ENCODE measurements at regions not wholly inside any gene's neighbourhood (a gene's known extent, or its start where the extent isn't known, plus 50 kb on each side); places are given as distances from the start of the nearest gene placed in this dataset.

DNA sequence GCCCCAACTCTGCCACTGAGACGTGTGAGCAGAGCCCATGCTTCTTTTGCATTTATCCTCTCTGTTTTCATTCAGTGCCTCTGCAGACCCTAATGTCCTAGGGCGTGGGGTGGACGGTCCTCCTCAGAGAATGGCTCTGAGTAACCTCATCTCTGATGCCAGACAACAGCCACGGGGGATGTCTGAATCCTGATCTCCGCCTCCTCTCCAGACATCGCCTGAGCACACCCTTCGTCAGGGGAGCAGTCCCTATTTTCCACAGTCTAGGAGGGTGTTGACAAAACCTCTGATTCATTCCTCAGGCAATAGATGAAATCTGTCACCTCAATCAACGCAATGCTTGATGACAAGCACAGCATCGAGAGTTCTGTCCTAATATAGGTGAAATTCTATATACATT is 109.2 kb upstream of the DYRK2 start:
- TF ChIP-seq, protein P1, sequence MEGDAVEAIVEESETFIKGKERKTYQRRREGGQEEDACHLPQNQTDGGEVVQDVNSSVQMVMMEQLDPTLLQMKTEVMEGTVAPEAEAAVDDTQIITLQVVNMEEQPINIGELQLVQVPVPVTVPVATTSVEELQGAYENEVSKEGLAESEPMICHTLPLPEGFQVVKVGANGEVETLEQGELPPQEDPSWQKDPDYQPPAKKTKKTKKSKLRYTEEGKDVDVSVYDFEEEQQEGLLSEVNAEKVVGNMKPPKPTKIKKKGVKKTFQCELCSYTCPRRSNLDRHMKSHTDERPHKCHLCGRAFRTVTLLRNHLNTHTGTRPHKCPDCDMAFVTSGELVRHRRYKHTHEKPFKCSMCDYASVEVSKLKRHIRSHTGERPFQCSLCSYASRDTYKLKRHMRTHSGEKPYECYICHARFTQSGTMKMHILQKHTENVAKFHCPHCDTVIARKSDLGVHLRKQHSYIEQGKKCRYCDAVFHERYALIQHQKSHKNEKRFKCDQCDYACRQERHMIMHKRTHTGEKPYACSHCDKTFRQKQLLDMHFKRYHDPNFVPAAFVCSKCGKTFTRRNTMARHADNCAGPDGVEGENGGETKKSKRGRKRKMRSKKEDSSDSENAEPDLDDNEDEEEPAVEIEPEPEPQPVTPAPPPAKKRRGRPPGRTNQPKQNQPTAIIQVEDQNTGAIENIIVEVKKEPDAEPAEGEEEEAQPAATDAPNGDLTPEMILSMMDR (IDR thresholded peaks at IDR 0.05; ENCODE audit: poor library complexity, severe bottlenecking) = no peak
- TF ChIP-seq POLR2AphosphoS5 (IDR thresholded peaks at IDR 0.05) = no peak
- TF ChIP-seq EZH2 (IDR thresholded peaks at IDR 0.05; ENCODE audit: borderline replicate concordance, insufficient read depth, low read length, poor library complexity, severe bottlenecking) = no peak
- no peak for TF ChIP-seq TAF1 (IDR thresholded peaks at IDR 0.05; ENCODE audit: low read depth)
- TF ChIP-seq, protein P2, sequence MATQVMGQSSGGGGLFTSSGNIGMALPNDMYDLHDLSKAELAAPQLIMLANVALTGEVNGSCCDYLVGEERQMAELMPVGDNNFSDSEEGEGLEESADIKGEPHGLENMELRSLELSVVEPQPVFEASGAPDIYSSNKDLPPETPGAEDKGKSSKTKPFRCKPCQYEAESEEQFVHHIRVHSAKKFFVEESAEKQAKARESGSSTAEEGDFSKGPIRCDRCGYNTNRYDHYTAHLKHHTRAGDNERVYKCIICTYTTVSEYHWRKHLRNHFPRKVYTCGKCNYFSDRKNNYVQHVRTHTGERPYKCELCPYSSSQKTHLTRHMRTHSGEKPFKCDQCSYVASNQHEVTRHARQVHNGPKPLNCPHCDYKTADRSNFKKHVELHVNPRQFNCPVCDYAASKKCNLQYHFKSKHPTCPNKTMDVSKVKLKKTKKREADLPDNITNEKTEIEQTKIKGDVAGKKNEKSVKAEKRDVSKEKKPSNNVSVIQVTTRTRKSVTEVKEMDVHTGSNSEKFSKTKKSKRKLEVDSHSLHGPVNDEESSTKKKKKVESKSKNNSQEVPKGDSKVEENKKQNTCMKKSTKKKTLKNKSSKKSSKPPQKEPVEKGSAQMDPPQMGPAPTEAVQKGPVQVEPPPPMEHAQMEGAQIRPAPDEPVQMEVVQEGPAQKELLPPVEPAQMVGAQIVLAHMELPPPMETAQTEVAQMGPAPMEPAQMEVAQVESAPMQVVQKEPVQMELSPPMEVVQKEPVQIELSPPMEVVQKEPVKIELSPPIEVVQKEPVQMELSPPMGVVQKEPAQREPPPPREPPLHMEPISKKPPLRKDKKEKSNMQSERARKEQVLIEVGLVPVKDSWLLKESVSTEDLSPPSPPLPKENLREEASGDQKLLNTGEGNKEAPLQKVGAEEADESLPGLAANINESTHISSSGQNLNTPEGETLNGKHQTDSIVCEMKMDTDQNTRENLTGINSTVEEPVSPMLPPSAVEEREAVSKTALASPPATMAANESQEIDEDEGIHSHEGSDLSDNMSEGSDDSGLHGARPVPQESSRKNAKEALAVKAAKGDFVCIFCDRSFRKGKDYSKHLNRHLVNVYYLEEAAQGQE (IDR thresholded peaks at IDR 0.05; ENCODE audit: borderline replicate concordance) = no peak
- no peak for TF ChIP-seq SMC3 (conservative IDR thresholded peaks at IDR 0.05; ENCODE audit: poor library complexity)
- TF ChIP-seq RAD21 (conservative IDR thresholded peaks at IDR 0.05) = no peak
- no peak for TF ChIP-seq MXI1 (conservative IDR thresholded peaks at IDR 0.05; ENCODE audit: poor library complexity, severe bottlenecking)
- TF ChIP-seq EP300 (conservative IDR thresholded peaks at IDR 0.05; ENCODE audit: poor library complexity, severe bottlenecking) = no peak

Data from neural cell (in vitro differentiated cells).